SH-SY5Y (cell line): ENCODE measurements at regions not wholly inside any gene's neighbourhood (a gene's known extent, or its start where the extent isn't known, plus 50 kb on each side); places are given as distances from the start of the nearest gene placed in this dataset.

Experiments
- GATA2 ChIP-seq: IDR thresholded peaks from 2 replicates; pipeline ENCODE4 v1.6.1; 2011; ENCODE audit warnings: mild to moderate bottlenecking, low read depth, low read length
- GATA3 ChIP-seq: IDR thresholded peaks from 2 replicates; pipeline ENCODE4 v1.6.1; 2011; ENCODE audit warnings: low read depth, mild to moderate bottlenecking, low read length, moderate library complexity

- TF ChIP-seq GATA2 (no peak), GATA3 (no peak)
These were observed 146.3 kb downstream of the GALR1 start for GRCh38 chr18:77395953-77396352.
